GM18526 (cell line): ENCODE measurements at regions not wholly inside any gene's neighbourhood (a gene's known extent, or its start where the extent isn't known, plus 50 kb on each side); places are given as distances from the start of the nearest gene placed in this dataset.

ENCODE experiments used
- POLR2A ChIP-seq: IDR thresholded peaks from 3 replicates; pipeline ENCODE4 v1.6.1; 2011; ENCODE audit not compliant: insufficient read length; ENCODE audit errors: extremely low read depth

DNA sequence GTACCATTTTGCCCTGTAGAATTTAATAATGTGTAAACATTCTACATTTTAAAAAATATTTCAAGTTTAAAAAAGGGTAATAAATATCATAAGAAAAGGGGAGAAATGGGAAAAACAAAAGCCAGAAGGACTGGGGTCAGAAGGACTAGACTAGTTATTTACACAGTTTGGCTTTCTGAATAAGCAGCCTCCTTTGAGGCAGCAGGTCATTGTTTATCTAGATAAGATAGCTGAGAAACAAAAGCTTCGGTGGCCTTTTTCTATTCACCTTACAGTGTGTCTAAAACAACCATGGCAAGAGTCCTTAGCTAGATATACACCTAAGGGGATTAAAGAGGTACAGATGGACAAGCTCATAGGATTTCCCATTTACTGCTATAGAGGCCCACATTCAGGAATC lies 396.5 kb upstream of the PMFBP1 start:
- TF ChIP-seq POLR2A, result no peak

GRCh38 chr16:72566174-72566573 lies 394.2 kb upstream of the PMFBP1 start:
- TF ChIP-seq POLR2A, result no peak

- TF ChIP-seq POLR2A, result no peak
Observed at GRCh38 chr16:72565106-72565505, 393.2 kb upstream of the PMFBP1 start.

- no peak for TF ChIP-seq POLR2A
Observed at GRCh38 chr16:72560617-72561016, 388.7 kb upstream of the PMFBP1 start.

- TF ChIP-seq POLR2A, result no peak
Observed at GRCh38 chr16:72558501-72558900, 386.5 kb upstream of the PMFBP1 start.

DNA sequence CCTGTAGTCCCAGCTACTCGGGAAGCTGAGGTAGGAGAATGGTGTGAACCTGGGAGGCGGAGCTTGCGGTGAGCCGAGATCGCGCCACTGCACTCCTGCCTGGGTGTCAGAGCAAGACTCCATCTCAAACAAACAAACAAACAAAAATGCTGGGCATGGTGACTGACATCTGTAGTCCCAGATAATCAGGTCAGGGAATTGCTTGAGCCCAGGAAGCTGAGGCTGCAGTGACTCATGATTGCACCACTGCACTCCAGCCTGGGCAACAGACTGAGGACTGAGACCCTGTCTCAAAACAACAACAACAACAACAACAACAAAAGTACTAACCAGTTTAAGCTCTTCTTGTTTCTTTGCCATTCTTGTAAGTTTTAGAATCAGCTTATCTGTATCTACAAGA lies 383.0 kb upstream of the PMFBP1 start:
- no peak for TF ChIP-seq POLR2A

- no peak for TF ChIP-seq POLR2A
Observed at GRCh38 chr16:72552654-72553053, 380.7 kb upstream of the PMFBP1 start.

- TF ChIP-seq POLR2A, result no peak
Observed at GRCh38 chr16:72551649-72552048, 379.7 kb upstream of the PMFBP1 start.

- no peak for TF ChIP-seq POLR2A
Observed at GRCh38 chr16:72549878-72550277, 377.9 kb upstream of the PMFBP1 start.

DNA sequence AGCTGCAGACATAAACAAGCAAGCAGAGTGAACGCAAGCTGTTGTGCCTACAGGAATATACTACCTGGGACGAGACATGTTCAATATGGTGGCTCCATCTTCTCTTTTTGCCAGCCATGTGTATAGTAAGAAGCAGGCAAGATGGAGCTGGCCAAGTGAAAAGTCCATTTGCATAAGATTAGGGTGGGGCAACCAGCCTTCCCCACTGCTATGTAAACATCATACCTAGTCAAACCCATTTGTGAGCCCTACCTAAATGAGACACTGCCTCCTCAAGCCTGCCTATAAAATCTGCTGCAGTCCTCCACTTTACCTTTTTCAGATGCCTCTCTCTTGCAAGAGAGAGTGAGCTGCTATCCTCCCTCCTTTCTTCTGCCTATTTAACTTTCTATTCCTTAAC lies 370.1 kb upstream of the PMFBP1 start:
- no peak for TF ChIP-seq POLR2A

GRCh38 chr16:72537664-72538063 lies 365.7 kb upstream of the PMFBP1 start:
- no peak for TF ChIP-seq POLR2A

DNA sequence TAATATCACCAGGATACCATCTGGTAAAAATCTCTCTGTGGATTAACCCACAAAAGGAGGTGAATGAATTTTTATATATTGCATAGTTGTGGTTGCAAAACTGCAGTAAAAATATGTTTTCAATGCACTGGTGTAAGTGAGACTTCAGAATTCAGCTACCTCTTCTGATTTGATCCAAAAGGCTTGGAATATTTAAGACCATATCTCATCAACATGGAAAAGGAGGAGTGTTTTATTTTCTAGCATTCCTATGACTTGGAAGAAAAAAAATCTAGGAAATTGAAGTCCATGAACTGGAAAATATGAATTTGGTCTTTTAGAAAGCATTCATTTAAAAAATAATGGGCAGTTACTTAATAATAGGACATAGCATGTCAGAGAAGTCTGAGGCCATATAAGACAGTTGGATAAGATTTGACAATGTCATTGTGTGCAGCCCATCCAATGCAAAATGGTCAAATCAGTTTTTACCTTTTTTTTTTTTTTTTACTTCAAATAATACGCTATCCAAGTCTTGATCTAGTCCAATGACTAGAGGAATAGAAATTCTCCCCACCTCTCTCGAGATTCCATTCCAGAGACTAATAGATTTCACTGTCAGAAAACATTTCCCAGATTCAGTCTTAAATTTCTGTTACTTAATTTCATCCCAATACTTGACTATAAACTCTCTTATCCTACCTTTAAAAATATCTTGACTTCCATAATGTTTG lies 364.9 kb upstream of the PMFBP1 start:
- TF ChIP-seq POLR2A, result no peak

DNA sequence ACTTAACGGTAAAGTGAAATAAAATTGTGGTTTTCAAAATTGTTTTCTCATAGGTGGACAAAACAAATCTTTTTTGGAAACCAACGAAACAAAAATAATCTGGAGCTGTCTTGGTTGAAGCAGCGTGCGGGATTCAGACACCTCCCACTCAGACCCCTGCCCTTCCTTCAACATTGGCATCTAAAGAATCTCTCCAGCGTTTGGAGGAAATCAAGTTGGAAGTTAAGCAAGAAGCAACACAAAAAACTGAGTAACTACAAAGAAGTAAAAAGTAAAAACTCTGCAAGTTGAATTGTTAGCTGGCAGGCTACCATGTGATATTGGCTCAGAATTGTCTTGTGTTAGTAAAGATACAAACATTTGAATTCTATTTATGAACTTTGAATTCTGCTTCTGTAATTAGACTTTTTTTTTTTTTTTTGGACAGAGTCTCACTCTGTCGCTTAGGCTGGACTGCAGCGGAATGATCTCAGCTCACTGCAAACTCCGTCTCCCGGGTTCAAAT lies 361.0 kb upstream of the PMFBP1 start:
- TF ChIP-seq POLR2A, result no peak

GRCh38 chr16:72530434-72530833 lies 358.5 kb upstream of the PMFBP1 start:
- no peak for TF ChIP-seq POLR2A

DNA sequence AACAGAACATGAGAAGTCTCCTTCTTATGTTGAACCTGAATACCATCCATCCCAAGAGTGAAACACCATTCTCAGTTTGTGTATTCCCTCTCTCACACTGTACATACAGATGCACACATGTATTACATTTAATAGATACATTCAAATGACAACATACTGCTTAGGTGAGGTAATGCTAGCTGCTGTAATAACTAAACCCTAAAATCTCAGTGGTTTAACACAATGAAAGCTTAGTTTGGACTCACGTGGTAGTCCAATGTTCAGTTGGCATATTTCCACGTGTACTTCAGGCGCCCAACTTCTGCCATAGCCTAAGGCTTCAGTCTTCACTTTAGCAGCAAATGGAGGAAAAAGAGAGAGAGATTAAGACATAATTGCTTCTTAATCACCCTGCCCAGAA lies 351.1 kb upstream of the PMFBP1 start:
- TF ChIP-seq POLR2A, result no peak

- no peak for TF ChIP-seq POLR2A
Observed at GRCh38 chr16:72517154-72517553, 345.2 kb upstream of the PMFBP1 start.

- TF ChIP-seq POLR2A, result no peak
Observed at GRCh38 chr16:72511171-72511570, 339.2 kb upstream of the PMFBP1 start.

GRCh38 chr16:72508191-72508590 lies 336.2 kb upstream of the PMFBP1 start:
- no peak for TF ChIP-seq POLR2A

GRCh38 chr16:72502594-72503005 lies 330.6 kb upstream of the PMFBP1 start:
- TF ChIP-seq POLR2A, result no peak
